HEK293 (cell line): ENCODE measurements at regions not wholly inside any gene's neighbourhood (a gene's known extent, or its start where the extent isn't known, plus 50 kb on each side); places are given as distances from the start of the nearest gene placed in this dataset.

ENCODE experiments used
- TCF7L2 ChIP-seq: IDR thresholded peaks from 2 replicates; pipeline ENCODE4 v1.6.1; 2011; ENCODE audit warnings: low read depth, mild to moderate bottlenecking, inconsistent platforms, low read length, moderate library complexity, borderline replicate concordance
- ZNF10 ChIP-seq: fragments of 450-650 bp; formaldehyde crosslinking; IDR thresholded peaks from 2 replicates; pipeline ENCODE4 v1.5.1; 2017; ENCODE audit warnings: missing biosample characterization, missing genetic modification characterization

- no peak for TF ChIP-seq TCF7L2
- TF ChIP-seq ZNF10 (tag by site-specific recombination), result no peak
These were observed 103.4 kb upstream of the SLC22A23 start for GRCh38 chr6:3560211-3560610.
